ENCODE measurements at regions not wholly inside any gene's neighbourhood (a gene's known extent, or its start where the extent isn't known, plus 50 kb on each side); places are given as distances from the start of the nearest gene placed in this dataset.

- TF ChIP-seq USF2 (IDR thresholded peaks at IDR 0.05; ENCODE audit: borderline replicate concordance, low read depth, low read length) (no peak), SREBF2 (IDR thresholded peaks at IDR 0.05; ENCODE audit: low read length) (no peak), BRCA1 (IDR thresholded peaks at IDR 0.05; ENCODE audit: low read depth, low read length) (no peak)
These were observed 885.0 kb downstream of the UQCRFS1 start (continued) for GRCh38 chr19:28327905-28328304.

GRCh38 chr19:28326746-28327145 lies 886.2 kb downstream of the UQCRFS1 start:
- no peak for DNase-seq (ENCODE audit: low read depth, low spot score)

More at GRCh38 chr19:28326746-28327145, 886.2 kb downstream of the UQCRFS1 start:
- in situ Hi-C loops (cut with MboI), result no loop called here
- FAIRE-seq, result no peak
- H3K4me3 ChIP-seq, result no peak overlapping the region
- TF ChIP-seq SRF (IDR thresholded peaks at IDR 0.05; ENCODE audit: low read depth in 2 of 2, low read length in 2 of 2) (no peak), BMI1 (IDR thresholded peaks at IDR 0.05; ENCODE audit: borderline replicate concordance) (no peak), MAX (IDR thresholded peaks at IDR 0.05; ENCODE audit: low read depth, low read length) (no peak), USF2 (IDR thresholded peaks at IDR 0.05; ENCODE audit: borderline replicate concordance, low read depth, low read length) (no peak), HDGF (IDR thresholded peaks at IDR 0.05) (no peak), NR2C1 (IDR thresholded peaks at IDR 0.05) (no peak)
- intact Hi-C loops (cut with micrococcal nuclease; ENCODE audit: unreplicated experiment), result loop anchor here (1.0 kb wide), 1 partner anchor 352 kb away; no protein-coding TSS in a partner anchor
- no peaks in the 10 kb centered on the region for H3K4me1 ChIP-seq (ENCODE audit: control insufficient read depth, insufficient read depth, low read length)
- no peak for ATAC-seq
- no peak overlapping the region for H3K9ac ChIP-seq (ENCODE audit: control insufficient read depth, insufficient read depth, low read length)
- H2AFZ ChIP-seq (ENCODE audit: control insufficient read depth, low read depth, low read length), result no peak overlapping the region
- ChIA-PET RAD21 (ENCODE audit: unreplicated experiment) (interaction anchor here (1.0 to 6.6 kb wide), 3 partner anchors 82 to 355 kb away, joined by 3 to 48 read pairs (median 6); no protein-coding TSS in a partner anchor), CTCF (interaction anchor here (0.6 to 8.1 kb wide), 8 partner anchors 10 to 973 kb away, joined by 3 to 91 read pairs (median 4); no protein-coding TSS in a partner anchor), POLR2A (no interaction called here), SMC1A (ENCODE audit: uncharacterized antibody, unreplicated experiment) (interaction anchor here (0.8 to 8.0 kb wide), 8 partner anchors 83 to 553 kb away, joined by 3 to 88 read pairs (median 4); no protein-coding TSS in a partner anchor)
- H3K4me2 ChIP-seq (ENCODE audit: control insufficient read depth, insufficient read depth), result no peak overlapping the region
- H3K9me3 ChIP-seq (replicated peaks; ENCODE audit: control insufficient read depth, insufficient read depth, low read length), result no peaks in the 10 kb centered on the region; the same call in 2 of the 3 replicates
- no peaks in the 10 kb centered on the region for H4K20me1 ChIP-seq (ENCODE audit: control insufficient read depth, insufficient read depth)
- H3K27ac ChIP-seq (ENCODE audit: control insufficient read depth, insufficient read depth), result no peak overlapping the region
- H3K36me3 ChIP-seq (ENCODE audit: control insufficient read depth in 2 of 2, insufficient read depth in 2 of 2, low read length in 1 of 2), result no peaks in the 10 kb centered on the region
- BruUV-seq (replicated peaks), result no TSS peak
- H3K27me3 ChIP-seq (replicated peaks in 1 of 2; ENCODE audit: control insufficient read depth in 2 of 2, insufficient read depth in 2 of 2, low read length in 1 of 2), result no peaks in the 10 kb centered on the region
- H3K79me2 ChIP-seq (ENCODE audit: control insufficient read depth, insufficient read depth, low read length), result no peaks in the 10 kb centered on the region
- 17% methylated on average over 4 of the region's 4 CpGs for WGBS (ENCODE audit: insufficient coverage, insufficient replicate concordance, low lambda C conversion rate, missing lambda C conversion rate)
